PFSK-1 (cell line): ENCODE measurements at regions not wholly inside any gene's neighbourhood (a gene's known extent, or its start where the extent isn't known, plus 50 kb on each side); places are given as distances from the start of the nearest gene placed in this dataset.

Experiments used
- POLR2AphosphoS5 ChIP-seq: IDR thresholded peaks from 2 replicates; pipeline ENCODE4 v1.6.1; 2012; ENCODE audit warnings: low read depth, mild to moderate bottlenecking, control low read depth, low read length, moderate library complexity
- REST ChIP-seq, 2 experiments: IDR thresholded peaks; 2 replicates each; pipeline versions ENCODE4 v1.6.1 to v1.8.0; 2011 to 2012; ENCODE audit warnings: low read depth in 2 of 2, low read length in 2 of 2, control low read depth in 1 of 2, inconsistent platforms in 1 of 2, mild to moderate bottlenecking in 1 of 2, moderate library complexity in 1 of 2; ENCODE audit not compliant: insufficient read depth in 1 of 2
- SIN3A ChIP-seq: IDR thresholded peaks from 2 replicates; pipeline ENCODE4 v1.6.1; 2012; ENCODE audit warnings: mild to moderate bottlenecking, low read length, moderate library complexity, borderline replicate concordance; ENCODE audit not compliant: insufficient read depth

GRCh38 chr10:130707389-130707979 lies 571.3 kb downstream of the GLRX3 start:
- no peak for TF ChIP-seq POLR2AphosphoS5
- no peak for TF ChIP-seq REST (IDR thresholded peaks at IDR 0.05; ENCODE audit: insufficient read depth in 1 of 2, low read depth in 2 of 2, low read length in 2 of 2)
- no peak for TF ChIP-seq SIN3A
